ENCODE measurements at regions not wholly inside any gene's neighbourhood (a gene's known extent, or its start where the extent isn't known, plus 50 kb on each side); places are given as distances from the start of the nearest gene placed in this dataset.

GRCh38 chr3:22971497-22971896, 231.6 kb upstream of the UBE2E2 start:
- DNase-seq: no peak

- no peak for DNase-seq
These were observed 226.1 kb upstream of the UBE2E2 start for GRCh38 chr3:22977042-22977441.

GRCh38 chr3:22977650-22978289, 225.4 kb upstream of the UBE2E2 start:
- no peak for DNase-seq

GRCh38 chr3:22979581-22979980, 223.5 kb upstream of the UBE2E2 start:
- DNase-seq: no peak

- DNase-seq: no peak
These were observed 222.8 kb upstream of the UBE2E2 start for GRCh38 chr3:22980346-22980745.

- no peak for DNase-seq
These were observed 222.0 kb upstream of the UBE2E2 start for GRCh38 chr3:22981166-22981565.

- DNase-seq: no peak
These were observed 221.3 kb upstream of the UBE2E2 start for GRCh38 chr3:22981861-22982260.

- no peak for DNase-seq
These were observed 220.0 kb upstream of the UBE2E2 start for GRCh38 chr3:22982981-22983587.

GRCh38 chr3:22986958-22987357, 216.2 kb upstream of the UBE2E2 start:
- no peak for DNase-seq

- no peak for DNase-seq
These were observed 214.6 kb upstream of the UBE2E2 start for GRCh38 chr3:22988566-22988965.

- DNase-seq: no peak
These were observed 213.4 kb upstream of the UBE2E2 start for GRCh38 chr3:22989716-22990115.

GRCh38 chr3:22990291-22991200, 212.6 kb upstream of the UBE2E2 start:
- no peak for DNase-seq

GRCh38 chr3:22994781-22995180, 208.3 kb upstream of the UBE2E2 start:
- DNase-seq: no peak

GRCh38 chr3:22996920-22997571, 206.1 kb upstream of the UBE2E2 start:
- no peak for DNase-seq

- DNase-seq: no peak
These were observed 202.8 kb upstream of the UBE2E2 start for GRCh38 chr3:23000371-23000770.

- DNase-seq: no peak
These were observed 201.0 kb upstream of the UBE2E2 start for GRCh38 chr3:23002151-23002550.

- no peak for DNase-seq
These were observed 200.0 kb upstream of the UBE2E2 start for GRCh38 chr3:23002836-23003732.

GRCh38 chr3:23003733-23004046, 199.4 kb upstream of the UBE2E2 start:
- DNase-seq: no peak

- DNase-seq: no peak
These were observed 198.2 kb upstream of the UBE2E2 start for GRCh38 chr3:23004971-23005370.

- no peak for DNase-seq
These were observed 185.3 kb upstream of the UBE2E2 start for GRCh38 chr3:23017801-23018200.

GRCh38 chr3:23019596-23020300, 183.4 kb upstream of the UBE2E2 start:
- no peak for DNase-seq

GRCh38 chr3:23028294-23028693, 174.8 kb upstream of the UBE2E2 start:
- DNase-seq: no peak
